ENCODE measurements at regions not wholly inside any gene's neighbourhood (a gene's known extent, or its start where the extent isn't known, plus 50 kb on each side); places are given as distances from the start of the nearest gene placed in this dataset.
"Not testable (repeated sequence)": the region's sequence is repeated elsewhere in the genome, so short reads cannot be mapped to it uniquely, and the experiment has no call there.

- Mint-ChIP-seq H3K36me3 (ENCODE audit: low read depth) (no peaks in the 10 kb centered on the region), H3K4me1 (ENCODE audit: low read depth) (peaks cover 28% of the 10 kb centered on the region), H3K9me3 (no peaks in the 10 kb centered on the region), H3K27me3 (peaks cover 5% of the 10 kb centered on the region), H3K27ac (no peak overlapping the region), H3K4me3 (no peak overlapping the region)
- intact Hi-C loops (cut with micrococcal nuclease) = no loop called here
Observed at GRCh38 chr10:4283846-4284610, 499.0 kb upstream of the KLF6 start.

GRCh38 chr10:4282496-4282895, 497.5 kb upstream of the KLF6 start:
- peaks cover 5% of the 10 kb centered on the region for H3K27me3 Mint-ChIP-seq
- peaks cover 34% of the 10 kb centered on the region for H3K4me1 Mint-ChIP-seq (ENCODE audit: low read depth)
- H3K4me3 Mint-ChIP-seq = no peak overlapping the region
- H3K9me3 Mint-ChIP-seq = no peaks in the 10 kb centered on the region
- intact Hi-C loops (cut with micrococcal nuclease) = no loop called here
- H3K27ac Mint-ChIP-seq = no peak overlapping the region
- H3K36me3 Mint-ChIP-seq (ENCODE audit: low read depth) = no peaks in the 10 kb centered on the region

GRCh38 chr10:4281190-4281825, 496.3 kb upstream of the KLF6 start:
- Mint-ChIP-seq H3K4me1 (ENCODE audit: low read depth) (peaks cover 34% of the 10 kb centered on the region), H3K27me3 (peaks cover 5% of the 10 kb centered on the region), H3K9me3 (no peaks in the 10 kb centered on the region), H3K36me3 (ENCODE audit: low read depth) (no peaks in the 10 kb centered on the region), H3K27ac (peak overlapping the region; percentile 49), H3K4me3 (no peak overlapping the region)
- intact Hi-C loops (cut with micrococcal nuclease) = no loop called here

GRCh38 chr10:4280461-4281189, 495.6 kb upstream of the KLF6 start:
- H3K27ac Mint-ChIP-seq = peak overlapping the region; percentile 69
- intact Hi-C loops (cut with micrococcal nuclease) = no loop called here
- peaks cover 34% of the 10 kb centered on the region for H3K4me1 Mint-ChIP-seq (ENCODE audit: low read depth)
- no peaks in the 10 kb centered on the region for H3K9me3 Mint-ChIP-seq
- no peak overlapping the region for H3K4me3 Mint-ChIP-seq
- H3K27me3 Mint-ChIP-seq = peaks cover 5% of the 10 kb centered on the region
- H3K36me3 Mint-ChIP-seq (ENCODE audit: low read depth) = no peaks in the 10 kb centered on the region

- Mint-ChIP-seq H3K9me3 (no peaks in the 10 kb centered on the region), H3K27ac (peak overlapping the region; percentile 69)
- intact Hi-C loops (cut with micrococcal nuclease) = no loop called here
Observed at GRCh38 chr10:4279655-4280054, 494.6 kb upstream of the KLF6 start.

GRCh38 chr10:4278186-4278585, 493.2 kb upstream of the KLF6 start:
- Mint-ChIP-seq H3K27ac (no peak overlapping the region), H3K36me3 (ENCODE audit: low read depth) (no peaks in the 10 kb centered on the region), H3K27me3 (peaks cover 5% of the 10 kb centered on the region), H3K4me1 (ENCODE audit: low read depth) (peaks cover 34% of the 10 kb centered on the region), H3K4me3 (no peak overlapping the region), H3K9me3 (no peaks in the 10 kb centered on the region)
- intact Hi-C loops (cut with micrococcal nuclease) = no loop called here

More at GRCh38 chr10:4279655-4280054, 494.6 kb upstream of the KLF6 start:
- H3K4me3 Mint-ChIP-seq = no peak overlapping the region
- peaks cover 34% of the 10 kb centered on the region for H3K4me1 Mint-ChIP-seq (ENCODE audit: low read depth)
- H3K36me3 Mint-ChIP-seq (ENCODE audit: low read depth) = no peaks in the 10 kb centered on the region
- H3K27me3 Mint-ChIP-seq = peaks cover 5% of the 10 kb centered on the region

GRCh38 chr10:4276151-4276550, 491.1 kb upstream of the KLF6 start:
- Mint-ChIP-seq H3K9me3 (no peaks in the 10 kb centered on the region), H3K27ac (no peak overlapping the region), H3K4me3 (no peak overlapping the region), H3K36me3 (ENCODE audit: low read depth) (no peaks in the 10 kb centered on the region), H3K27me3 (no peaks in the 10 kb centered on the region), H3K4me1 (ENCODE audit: low read depth) (peaks cover 27% of the 10 kb centered on the region)
- intact Hi-C loops (cut with micrococcal nuclease) = no loop called here

GRCh38 chr10:4274671-4275070, 489.7 kb upstream of the KLF6 start:
- intact Hi-C loops (cut with micrococcal nuclease); H3K36me3 Mint-ChIP-seq (ENCODE audit: low read depth); H3K9me3 Mint-ChIP-seq; H3K4me3 Mint-ChIP-seq; H3K27ac Mint-ChIP-seq; H3K27me3 Mint-ChIP-seq: not testable (repeated sequence)
- peaks cover 20% of the 10 kb centered on the region for H3K4me1 Mint-ChIP-seq (ENCODE audit: low read depth)

- H3K4me3 Mint-ChIP-seq = no peak overlapping the region
- no peaks in the 10 kb centered on the region for H3K9me3 Mint-ChIP-seq
- intact Hi-C loops (cut with micrococcal nuclease) = no loop called here
- H3K36me3 Mint-ChIP-seq (ENCODE audit: low read depth) = no peaks in the 10 kb centered on the region
- no peaks in the 10 kb centered on the region for H3K27me3 Mint-ChIP-seq
- H3K27ac Mint-ChIP-seq = no peak overlapping the region
- peaks cover 28% of the 10 kb centered on the region for H3K4me1 Mint-ChIP-seq (ENCODE audit: low read depth)
Observed at GRCh38 chr10:4271193-4271592, 486.2 kb upstream of the KLF6 start.

- intact Hi-C loops (cut with micrococcal nuclease) = no loop called here
Observed at GRCh38 chr10:4270116-4270515, 485.1 kb upstream of the KLF6 start.

GRCh38 chr10:4268490-4268889, 483.5 kb upstream of the KLF6 start:
- H3K9me3 Mint-ChIP-seq; intact Hi-C loops (cut with micrococcal nuclease); H3K36me3 Mint-ChIP-seq (ENCODE audit: low read depth); H3K4me3 Mint-ChIP-seq; H3K27me3 Mint-ChIP-seq; H3K27ac Mint-ChIP-seq: not testable (repeated sequence)
- peaks cover 46% of the 10 kb centered on the region for H3K4me1 Mint-ChIP-seq (ENCODE audit: low read depth)

More at GRCh38 chr10:4270116-4270515, 485.1 kb upstream of the KLF6 start:
- H3K4me3 Mint-ChIP-seq = no peak overlapping the region
- no peaks in the 10 kb centered on the region for H3K36me3 Mint-ChIP-seq (ENCODE audit: low read depth)
- H3K4me1 Mint-ChIP-seq (ENCODE audit: low read depth) = peaks cover 36% of the 10 kb centered on the region
- no peaks in the 10 kb centered on the region for H3K27me3 Mint-ChIP-seq
- H3K27ac Mint-ChIP-seq = peak overlapping the region; percentile 28
- no peaks in the 10 kb centered on the region for H3K9me3 Mint-ChIP-seq

- H3K4me1 Mint-ChIP-seq (ENCODE audit: low read depth) = peaks cover 46% of the 10 kb centered on the region
- no peaks in the 10 kb centered on the region for H3K36me3 Mint-ChIP-seq (ENCODE audit: low read depth)
- peak overlapping the region; percentile 52 for H3K27ac Mint-ChIP-seq
- no peak overlapping the region for H3K4me3 Mint-ChIP-seq
- no peaks in the 10 kb centered on the region for H3K9me3 Mint-ChIP-seq
- H3K27me3 Mint-ChIP-seq = no peaks in the 10 kb centered on the region
- intact Hi-C loops (cut with micrococcal nuclease) = no loop called here
Observed at GRCh38 chr10:4267086-4267773, 482.2 kb upstream of the KLF6 start.

GRCh38 chr10:4266416-4267085, 481.5 kb upstream of the KLF6 start:
- no peaks in the 10 kb centered on the region for H3K36me3 Mint-ChIP-seq (ENCODE audit: low read depth)
- H3K9me3 Mint-ChIP-seq = no peaks in the 10 kb centered on the region
- intact Hi-C loops (cut with micrococcal nuclease) = no loop called here
- peak overlapping the region; percentile 52 for H3K27ac Mint-ChIP-seq
- H3K27me3 Mint-ChIP-seq = no peaks in the 10 kb centered on the region
- peaks cover 46% of the 10 kb centered on the region for H3K4me1 Mint-ChIP-seq (ENCODE audit: low read depth)
- H3K4me3 Mint-ChIP-seq = no peak overlapping the region
